ENCODE measurements at regions not wholly inside any gene's neighbourhood (a gene's known extent, or its start where the extent isn't known, plus 50 kb on each side); places are given as distances from the start of the nearest gene placed in this dataset.

- TF ChIP-seq CTCF (conservative IDR thresholded peaks at IDR 0.05) = no peak
- TF ChIP-seq ZFX (IDR thresholded peaks at IDR 0.05) = no peak
These were observed 67.1 kb upstream of the TSC22D1 start for GRCh38 chr13:44643256-44643655.
